Astrocyte of the cerebellum (primary cell): ENCODE measurements at regions not wholly inside any gene's neighbourhood (a gene's known extent, or its start where the extent isn't known, plus 50 kb on each side); places are given as distances from the start of the nearest gene placed in this dataset.
"Not testable (repeated sequence)": the region's sequence is repeated elsewhere in the genome, so short reads cannot be mapped to it uniquely, and the experiment has no call there.

Experiments
- DNase-seq: peaks from one replicate; pipeline ENCODE4 v3.0.0-alpha.2; 2011; ENCODE audit warnings: low read depth
- H3K4me3 ChIP-seq: 2 replicates; pipeline ENCODE4 v1.5.1; 2011; ENCODE audit warnings: mild to moderate bottlenecking, low read depth, low read length, moderate library complexity
- in situ Hi-C: cut with HindIII; loops from 2 replicates; pipeline ENCODE4 v1.10.0; 2017; ENCODE audit warnings: low sequenced_read_pairs
- TF ChIP-seq, protein P1 (sequence below): IDR thresholded peaks from 2 replicates; pipeline ENCODE4 v1.5.1; 2012; ENCODE audit warnings: low read length, low read depth, moderate library complexity, mild to moderate bottlenecking; ENCODE audit errors: missing control alignments

DNA sequence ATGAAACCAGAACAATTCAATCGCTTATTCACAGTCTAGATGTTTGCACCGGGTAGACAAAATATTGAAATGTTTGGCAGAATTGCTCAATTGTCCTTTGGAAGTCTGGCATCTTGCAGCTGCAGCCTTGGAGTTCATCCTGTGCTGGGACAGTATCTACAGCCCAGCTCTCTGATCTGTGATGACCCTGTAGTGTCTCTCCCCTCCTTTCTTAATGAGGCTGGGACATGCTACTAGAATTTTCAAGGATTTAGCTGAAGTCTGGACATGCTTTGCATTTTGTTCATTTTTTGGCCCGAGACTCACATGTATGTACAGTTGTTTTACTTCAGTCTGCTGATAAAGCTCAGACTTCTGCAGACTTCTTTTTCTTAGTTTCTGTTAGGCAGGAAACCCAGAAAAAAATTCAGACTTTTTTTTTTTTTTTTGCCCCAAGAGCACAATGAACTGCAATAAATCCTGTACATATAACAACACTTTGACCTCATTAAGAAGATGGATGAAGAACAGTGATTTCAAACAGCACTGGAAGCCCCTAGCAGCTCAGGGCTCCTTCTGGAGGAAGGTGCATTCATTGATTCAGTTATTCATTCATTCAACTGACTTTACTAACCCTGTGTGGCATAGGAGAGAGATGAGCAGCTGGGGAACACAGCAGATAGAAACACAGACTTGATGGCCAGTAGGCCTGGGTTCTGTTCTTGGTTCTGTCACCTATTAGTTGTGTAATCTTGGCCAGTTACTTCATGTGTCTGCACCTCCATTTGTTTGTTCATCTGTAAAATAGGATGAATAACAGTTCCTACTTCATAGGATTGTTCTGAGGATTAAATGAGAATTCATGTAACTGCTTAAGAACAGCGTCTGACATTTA is 210.0 kb downstream of the MAP2K4 start:
- TF ChIP-seq, protein P1, sequence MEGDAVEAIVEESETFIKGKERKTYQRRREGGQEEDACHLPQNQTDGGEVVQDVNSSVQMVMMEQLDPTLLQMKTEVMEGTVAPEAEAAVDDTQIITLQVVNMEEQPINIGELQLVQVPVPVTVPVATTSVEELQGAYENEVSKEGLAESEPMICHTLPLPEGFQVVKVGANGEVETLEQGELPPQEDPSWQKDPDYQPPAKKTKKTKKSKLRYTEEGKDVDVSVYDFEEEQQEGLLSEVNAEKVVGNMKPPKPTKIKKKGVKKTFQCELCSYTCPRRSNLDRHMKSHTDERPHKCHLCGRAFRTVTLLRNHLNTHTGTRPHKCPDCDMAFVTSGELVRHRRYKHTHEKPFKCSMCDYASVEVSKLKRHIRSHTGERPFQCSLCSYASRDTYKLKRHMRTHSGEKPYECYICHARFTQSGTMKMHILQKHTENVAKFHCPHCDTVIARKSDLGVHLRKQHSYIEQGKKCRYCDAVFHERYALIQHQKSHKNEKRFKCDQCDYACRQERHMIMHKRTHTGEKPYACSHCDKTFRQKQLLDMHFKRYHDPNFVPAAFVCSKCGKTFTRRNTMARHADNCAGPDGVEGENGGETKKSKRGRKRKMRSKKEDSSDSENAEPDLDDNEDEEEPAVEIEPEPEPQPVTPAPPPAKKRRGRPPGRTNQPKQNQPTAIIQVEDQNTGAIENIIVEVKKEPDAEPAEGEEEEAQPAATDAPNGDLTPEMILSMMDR = no peak
- in situ Hi-C loops = no loop called here
- H3K4me3 ChIP-seq = no peak overlapping the region
- DNase-seq = no peak

DNA sequence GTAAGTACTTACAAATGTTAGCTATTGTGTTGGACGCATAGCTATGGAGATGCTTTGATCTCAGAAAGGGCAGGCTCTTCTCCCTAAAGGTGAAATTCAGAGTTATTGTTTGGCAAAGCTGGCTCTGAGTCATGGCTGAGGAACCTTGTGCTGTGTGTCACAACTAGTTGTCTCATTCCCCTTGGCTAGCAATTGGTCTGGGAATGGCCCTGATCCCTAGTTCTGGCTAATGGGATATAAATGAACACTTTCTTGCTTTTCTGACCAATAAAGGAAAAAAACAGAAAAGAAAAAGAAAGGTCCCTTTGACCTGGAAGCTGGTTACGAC is 210.6 kb downstream of the MAP2K4 start:
- in situ Hi-C loops = no loop called here
- TF ChIP-seq, protein P1 = no peak
- no peak for DNase-seq
- H3K4me3 ChIP-seq = no peak overlapping the region

GRCh38 chr17:12239021-12239420 is 218.3 kb downstream of the MAP2K4 start:
- DNase-seq, in situ Hi-C loops, H3K4me3 ChIP-seq: not testable (repeated sequence)

GRCh38 chr17:12242345-12242954 is 221.8 kb downstream of the MAP2K4 start:
- H3K4me3 ChIP-seq = no peak overlapping the region
- in situ Hi-C loops = no loop called here
- no peak for DNase-seq
- TF ChIP-seq, protein P1 = no peak

DNA sequence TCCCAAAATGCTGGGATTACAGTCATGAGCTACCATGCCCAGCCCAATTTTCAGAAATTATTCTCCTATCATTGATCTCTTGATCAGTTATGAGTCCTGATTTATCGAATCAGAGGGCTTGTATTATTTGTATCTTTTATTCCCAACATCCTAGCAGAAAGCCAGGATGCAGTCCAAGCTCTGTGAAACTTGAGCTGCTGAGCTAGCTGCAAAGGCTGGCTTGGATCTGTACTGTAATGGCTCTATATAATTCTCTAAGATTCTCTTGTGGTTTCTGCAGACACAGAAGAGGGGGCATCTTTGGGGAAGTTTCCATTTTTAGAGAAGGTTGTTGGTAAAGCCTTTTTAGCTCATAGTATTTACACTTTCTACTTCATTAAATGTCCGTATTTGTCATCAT is 227.1 kb downstream of the MAP2K4 start:
- in situ Hi-C loops = no loop called here
- TF ChIP-seq, protein P1 = no peak
- no peak overlapping the region for H3K4me3 ChIP-seq
- no peak for DNase-seq

DNA sequence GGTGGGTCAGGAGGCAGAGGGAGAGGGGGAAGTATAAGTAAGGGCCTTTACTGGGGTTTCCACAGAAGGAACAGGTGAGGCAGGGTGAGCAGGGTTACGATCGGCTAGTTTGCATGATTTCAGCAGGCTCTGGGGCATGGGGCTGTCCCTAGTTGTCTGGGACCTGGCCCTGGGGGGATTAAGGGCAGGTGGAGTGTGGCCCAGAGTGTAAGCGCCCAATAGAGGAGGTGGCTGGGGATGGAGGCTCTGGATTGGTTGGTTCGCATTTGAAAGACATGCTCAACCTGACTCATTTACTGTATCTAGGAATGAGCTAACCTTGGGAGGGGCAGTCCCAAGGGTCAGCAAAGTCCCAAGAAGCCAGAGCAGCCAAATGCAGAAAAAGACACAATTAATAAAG is 230.3 kb downstream of the MAP2K4 start:
- TF ChIP-seq, protein P1 = no peak
- in situ Hi-C loops = no loop called here
- no peak for DNase-seq
- no peak overlapping the region for H3K4me3 ChIP-seq

- H3K4me3 ChIP-seq = no peak overlapping the region
- in situ Hi-C loops = no loop called here
- no peak for DNase-seq
- TF ChIP-seq, protein P1 = no peak
Measured at GRCh38 chr17:12252462-12252861, 231.8 kb downstream of the MAP2K4 start.
